ENCODE measurements at regions not wholly inside any gene's neighbourhood (a gene's known extent, or its start where the extent isn't known, plus 50 kb on each side); places are given as distances from the start of the nearest gene placed in this dataset.
A peak's percentile ranks its signal among the peaks of the same experiment; 100 is the strongest.

- Mint-ChIP-seq H3K27ac (no peak overlapping the region), H3K4me1 (no peaks in the 10 kb centered on the region), H3K36me3 (ENCODE audit: low read depth) (no peaks in the 10 kb centered on the region), H3K4me3 (no peak overlapping the region), H3K27me3 (no peaks in the 10 kb centered on the region)
- ATAC-seq (no peak), DNase-seq (no peak)
- no peaks in the 10 kb centered on the region for H3K9me3 ChIP-seq (ENCODE audit: control insufficient read depth, low read length, poor library complexity, severe bottlenecking)
Observed at GRCh38 chr4:116618638-116619037, 466.7 kb downstream of the TRAM1L1 start.

DNA sequence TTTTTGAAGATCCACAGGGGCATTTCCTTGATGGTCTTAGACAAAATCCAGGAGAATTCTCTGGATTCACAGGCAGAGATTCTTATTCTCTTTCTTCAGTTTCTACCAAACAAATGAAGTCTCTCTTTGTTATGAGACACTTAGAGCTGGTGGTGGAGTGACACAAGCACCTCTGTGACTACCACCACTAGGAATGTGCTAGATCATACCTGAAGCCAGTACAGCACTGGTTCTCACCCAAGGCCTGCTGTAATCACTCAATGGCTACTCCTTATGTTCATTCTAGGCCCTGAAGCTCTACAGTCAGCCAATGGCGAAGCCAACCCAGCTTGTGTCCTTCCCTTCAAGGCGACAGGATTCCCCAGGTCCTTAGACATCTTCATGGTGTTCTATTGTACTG, 482.3 kb downstream of the TRAM1L1 start:
- Mint-ChIP-seq H3K27ac (no peak overlapping the region), H3K4me3 (no peak overlapping the region), H3K4me1 (no peaks in the 10 kb centered on the region), H3K27me3 (no peaks in the 10 kb centered on the region), H3K36me3 (ENCODE audit: low read depth) (no peaks in the 10 kb centered on the region)
- H3K9me3 ChIP-seq (ENCODE audit: control insufficient read depth, low read length, poor library complexity, severe bottlenecking) = no peaks in the 10 kb centered on the region
- DNase-seq = no peak
- no peak for ATAC-seq

DNA sequence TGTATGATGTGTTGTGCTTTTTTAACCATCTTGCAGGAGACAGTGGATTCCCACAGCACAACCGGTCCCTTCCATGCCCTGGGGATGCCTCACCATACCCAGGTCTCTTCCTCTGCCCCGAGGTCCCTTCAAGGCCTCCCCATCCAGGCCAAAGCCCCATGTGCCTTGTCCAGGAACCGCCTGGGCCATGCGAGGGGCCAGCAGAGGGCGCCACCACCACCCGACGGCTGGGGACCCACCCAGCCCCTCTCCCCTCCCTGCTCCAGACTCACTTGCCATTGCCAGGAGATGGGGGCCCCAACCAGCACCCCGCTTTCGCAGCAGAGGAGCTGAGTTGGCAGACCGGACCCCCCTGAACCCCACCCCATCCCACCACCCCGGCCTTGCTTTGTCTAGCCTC, 485.5 kb downstream of the TRAM1L1 start:
- ATAC-seq (no peak), DNase-seq (peak in 1 of 3 donors; percentile 6)
- H3K4me1 Mint-ChIP-seq = no peaks in the 10 kb centered on the region
- no peaks in the 10 kb centered on the region for H3K9me3 ChIP-seq (ENCODE audit: control insufficient read depth, low read length, poor library complexity, severe bottlenecking)
- H3K27ac Mint-ChIP-seq = no peak overlapping the region
- H3K36me3 Mint-ChIP-seq (ENCODE audit: low read depth) = no peaks in the 10 kb centered on the region
- H3K4me3 Mint-ChIP-seq = no peak overlapping the region
- H3K27me3 Mint-ChIP-seq = no peaks in the 10 kb centered on the region

DNA sequence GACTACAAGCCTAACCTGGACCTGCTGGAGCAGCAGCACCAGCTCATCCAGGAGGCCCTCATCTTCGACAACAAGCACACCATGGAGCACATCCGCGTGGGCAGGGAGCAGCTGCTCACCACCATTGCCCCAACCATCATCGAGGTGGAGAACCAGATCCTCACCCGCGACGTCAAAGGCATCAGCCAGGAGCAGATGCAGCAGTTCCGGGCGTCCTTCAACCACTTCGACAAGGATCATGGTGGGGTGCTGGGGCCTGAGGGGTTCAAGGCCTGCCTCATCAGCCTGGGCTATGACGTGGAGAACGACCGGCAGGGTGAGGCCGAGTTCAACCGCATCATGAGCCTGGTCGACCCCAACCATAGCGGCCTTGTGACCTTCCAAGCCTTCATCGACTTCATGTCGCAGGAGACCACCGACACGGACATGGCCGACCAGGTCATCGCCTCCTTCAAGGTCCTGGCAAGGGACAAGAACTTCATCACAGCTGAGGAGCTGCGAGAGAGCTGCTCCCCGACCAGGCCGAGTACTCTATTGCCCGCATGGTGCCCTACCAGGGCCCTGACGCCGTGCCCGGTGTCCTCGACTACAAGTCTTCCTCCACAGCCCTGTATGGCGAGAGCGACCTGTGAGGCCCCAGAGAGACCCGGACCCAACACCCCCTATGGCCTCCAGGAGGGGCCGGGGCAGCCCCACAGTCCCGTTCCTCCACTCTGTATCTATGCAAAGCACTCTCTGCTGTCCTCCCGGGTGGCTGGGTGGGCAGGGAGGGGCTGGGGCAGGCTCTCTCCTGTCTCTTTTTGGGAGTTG, 486.2 kb downstream of the TRAM1L1 start:
- H3K36me3 Mint-ChIP-seq (ENCODE audit: low read depth) = no peaks in the 10 kb centered on the region
- DNase-seq (no peak), ATAC-seq (no peak)
- H3K4me1 Mint-ChIP-seq = no peaks in the 10 kb centered on the region
- no peak overlapping the region for H3K27ac Mint-ChIP-seq
- no peak overlapping the region for H3K4me3 Mint-ChIP-seq
- H3K27me3 Mint-ChIP-seq = no peaks in the 10 kb centered on the region
- no peaks in the 10 kb centered on the region for H3K9me3 ChIP-seq (ENCODE audit: control insufficient read depth, low read length, poor library complexity, severe bottlenecking)

DNA sequence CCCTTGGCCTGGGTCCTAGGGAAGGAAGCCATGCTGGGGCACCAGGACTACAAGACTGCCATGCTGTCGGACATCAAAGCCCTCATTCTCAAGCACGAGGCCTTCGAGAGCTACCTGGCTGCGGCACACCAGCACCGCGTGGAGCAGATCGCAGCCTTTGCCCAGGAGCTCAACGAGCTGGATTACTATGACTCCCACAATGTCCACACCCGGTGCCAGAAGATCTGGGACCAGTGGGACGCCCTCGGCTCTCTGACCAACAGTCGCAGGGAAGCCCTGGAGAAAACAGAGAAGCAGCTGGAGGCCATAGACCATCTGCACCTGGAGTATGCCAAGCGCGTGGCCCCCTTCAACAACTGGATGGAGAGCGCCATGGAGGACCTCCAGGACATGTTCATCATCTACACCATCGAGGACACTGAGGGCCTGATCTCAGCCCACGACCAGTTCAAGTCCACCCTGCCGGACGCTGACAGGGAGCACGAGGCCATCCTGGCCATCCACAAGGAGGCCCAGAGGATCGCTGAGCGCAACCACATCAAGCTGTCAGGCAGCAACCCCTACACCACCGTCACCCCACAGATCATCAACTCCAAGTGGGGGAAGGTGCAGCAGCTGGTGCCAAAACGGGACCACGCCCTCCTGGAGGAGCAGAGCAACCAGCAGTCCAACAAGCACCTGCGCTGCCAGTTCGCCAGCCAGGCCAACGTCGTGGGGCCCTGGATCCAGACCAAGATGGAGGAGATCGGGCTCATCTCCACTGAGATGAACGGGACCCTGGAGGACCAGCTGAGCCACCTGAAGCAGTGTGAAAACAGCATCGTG, 487.0 kb downstream of the TRAM1L1 start:
- H3K4me3 Mint-ChIP-seq = no peak overlapping the region

GRCh38 chr4:116590648-116591047, 494.7 kb downstream of the TRAM1L1 start:
- no peak for ATAC-seq
- DNase-seq = no peak
- H3K9me3 ChIP-seq (ENCODE audit: control insufficient read depth, low read length, poor library complexity, severe bottlenecking) = no peaks in the 10 kb centered on the region
- no peaks in the 10 kb centered on the region for H3K36me3 Mint-ChIP-seq (ENCODE audit: low read depth)
- no peaks in the 10 kb centered on the region for H3K27me3 Mint-ChIP-seq
- H3K4me3 Mint-ChIP-seq = no peak overlapping the region
- no peaks in the 10 kb centered on the region for H3K4me1 Mint-ChIP-seq
- H3K27ac Mint-ChIP-seq = no peak overlapping the region

More for the DNA sequence above, 487.0 kb downstream of the TRAM1L1 start:
- no peak for ATAC-seq
- Mint-ChIP-seq H3K4me1 (no peaks in the 10 kb centered on the region), H3K27ac (no peak overlapping the region), H3K27me3 (no peaks in the 10 kb centered on the region), H3K36me3 (ENCODE audit: low read depth) (no peaks in the 10 kb centered on the region)
- DNase-seq = peak in 1 of 3 donors; percentile 6
- no peaks in the 10 kb centered on the region for H3K9me3 ChIP-seq (ENCODE audit: control insufficient read depth, low read length, poor library complexity, severe bottlenecking)

DNA sequence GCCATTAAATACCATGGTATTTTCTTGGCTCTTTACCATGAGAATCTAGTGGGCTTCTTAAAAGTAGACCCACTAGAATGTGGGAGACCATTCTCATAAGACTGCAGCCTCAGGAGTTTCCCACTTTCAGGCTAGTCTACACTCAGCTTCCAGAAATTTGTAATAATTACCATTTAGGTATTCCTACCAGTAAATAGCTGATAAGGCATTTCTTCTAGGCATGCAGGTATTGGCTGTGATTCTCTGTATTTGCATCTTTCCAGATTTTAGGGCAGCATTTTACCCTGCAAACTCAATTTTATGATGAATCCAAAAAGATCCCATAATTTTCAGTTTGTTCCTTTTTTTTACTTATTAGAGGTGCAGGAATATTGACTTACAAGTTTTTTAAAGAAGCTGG, 496.6 kb downstream of the TRAM1L1 start:
- Mint-ChIP-seq H3K27me3 (no peaks in the 10 kb centered on the region), H3K4me1 (no peaks in the 10 kb centered on the region), H3K36me3 (ENCODE audit: low read depth) (no peaks in the 10 kb centered on the region), H3K27ac (no peak overlapping the region), H3K4me3 (no peak overlapping the region)
- DNase-seq = no peak
- no peak for ATAC-seq
- no peaks in the 10 kb centered on the region for H3K9me3 ChIP-seq (ENCODE audit: control insufficient read depth, low read length, poor library complexity, severe bottlenecking)

DNA sequence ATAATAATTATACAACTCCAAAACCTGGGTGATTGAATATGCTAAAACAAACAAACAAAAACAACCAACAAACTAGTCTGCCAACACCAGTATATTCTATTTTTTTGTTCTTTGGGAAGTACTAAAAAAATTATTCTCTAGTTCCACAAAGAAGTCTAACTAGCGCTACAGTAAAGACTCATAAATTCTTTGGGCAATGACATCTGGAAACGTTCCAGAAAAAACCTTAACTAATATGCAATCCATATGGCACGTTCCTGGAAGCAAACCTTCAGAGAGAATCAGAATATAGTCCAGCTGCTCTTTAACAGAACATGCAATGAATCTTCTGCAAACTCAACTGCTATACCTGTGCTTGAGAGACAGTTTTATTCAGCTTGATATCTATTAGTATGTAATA, 500.1 kb downstream of the TRAM1L1 start:
- no peaks in the 10 kb centered on the region for H3K36me3 Mint-ChIP-seq (ENCODE audit: low read depth)
- no peak overlapping the region for H3K27ac Mint-ChIP-seq
- ATAC-seq (no peak), DNase-seq (no peak)
- no peaks in the 10 kb centered on the region for H3K27me3 Mint-ChIP-seq
- no peaks in the 10 kb centered on the region for H3K4me1 Mint-ChIP-seq
- no peaks in the 10 kb centered on the region for H3K9me3 ChIP-seq (ENCODE audit: control insufficient read depth, low read length, poor library complexity, severe bottlenecking)
- H3K4me3 Mint-ChIP-seq = no peak overlapping the region

GRCh38 chr4:116577321-116577720, 508.1 kb downstream of the TRAM1L1 start:
- DNase-seq = no peak
- no peak overlapping the region for H3K27ac Mint-ChIP-seq
- no peaks in the 10 kb centered on the region for H3K27me3 Mint-ChIP-seq
- no peaks in the 10 kb centered on the region for H3K9me3 ChIP-seq (ENCODE audit: control insufficient read depth, low read length, poor library complexity, severe bottlenecking)
- H3K4me1 Mint-ChIP-seq = no peaks in the 10 kb centered on the region
- H3K4me3 Mint-ChIP-seq = no peak overlapping the region
- H3K36me3 Mint-ChIP-seq (ENCODE audit: low read depth) = no peaks in the 10 kb centered on the region
- no peak for ATAC-seq

- no peaks in the 10 kb centered on the region for H3K27me3 Mint-ChIP-seq
- H3K9me3 ChIP-seq (ENCODE audit: control insufficient read depth, low read length, poor library complexity, severe bottlenecking) = no peaks in the 10 kb centered on the region
- ATAC-seq = no peak
- H3K4me3 Mint-ChIP-seq = no peak overlapping the region
- H3K36me3 Mint-ChIP-seq (ENCODE audit: low read depth) = no peaks in the 10 kb centered on the region
- no peaks in the 10 kb centered on the region for H3K4me1 Mint-ChIP-seq
- DNase-seq = no peak
- H3K27ac Mint-ChIP-seq = no peak overlapping the region
Observed at GRCh38 chr4:116573540-116573939, 511.8 kb downstream of the TRAM1L1 start.

- DNase-seq (no peak), ATAC-seq (no peak)
- H3K27me3 Mint-ChIP-seq = no peaks in the 10 kb centered on the region
- no peak overlapping the region for H3K27ac Mint-ChIP-seq
- no peaks in the 10 kb centered on the region for H3K36me3 Mint-ChIP-seq (ENCODE audit: low read depth)
- H3K9me3 ChIP-seq (ENCODE audit: control insufficient read depth, low read length, poor library complexity, severe bottlenecking) = no peaks in the 10 kb centered on the region
- H3K4me1 Mint-ChIP-seq = no peaks in the 10 kb centered on the region
- H3K4me3 Mint-ChIP-seq = no peak overlapping the region
Observed at GRCh38 chr4:116561768-116562167, 523.6 kb downstream of the TRAM1L1 start.

DNA sequence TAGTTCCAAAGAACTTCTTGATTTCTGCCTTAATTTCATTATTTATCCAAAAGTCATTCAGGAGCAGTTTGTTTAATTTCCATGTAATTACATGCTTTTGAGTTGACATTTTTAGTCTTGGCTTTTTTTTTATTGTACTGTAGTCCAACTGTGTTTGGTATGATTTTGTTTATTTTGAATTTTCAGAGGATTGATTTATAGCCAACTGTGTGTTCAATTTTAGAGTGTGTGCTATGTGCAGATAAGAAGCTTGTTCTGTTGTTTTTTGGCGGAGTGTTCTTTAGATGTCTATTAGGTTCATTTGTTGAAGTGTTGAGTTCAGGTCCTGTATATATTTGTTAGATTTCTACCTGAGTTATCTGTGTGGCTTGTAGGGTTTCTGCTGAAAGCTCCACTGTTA, 533.6 kb downstream of the TRAM1L1 start:
- Mint-ChIP-seq H3K4me3 (no peak overlapping the region), H3K36me3 (ENCODE audit: low read depth) (no peaks in the 10 kb centered on the region), H3K4me1 (no peaks in the 10 kb centered on the region), H3K27me3 (no peaks in the 10 kb centered on the region), H3K27ac (no peak overlapping the region)
- DNase-seq (no peak), ATAC-seq (no peak)
- no peaks in the 10 kb centered on the region for H3K9me3 ChIP-seq (ENCODE audit: control insufficient read depth, low read length, poor library complexity, severe bottlenecking)

- no peak overlapping the region for H3K27ac Mint-ChIP-seq
- no peaks in the 10 kb centered on the region for H3K9me3 ChIP-seq (ENCODE audit: control insufficient read depth, low read length, poor library complexity, severe bottlenecking)
- H3K4me3 Mint-ChIP-seq = no peak overlapping the region
- ATAC-seq (no peak), DNase-seq (no peak)
- H3K4me1 Mint-ChIP-seq = no peaks in the 10 kb centered on the region
- no peaks in the 10 kb centered on the region for H3K27me3 Mint-ChIP-seq
- no peaks in the 10 kb centered on the region for H3K36me3 Mint-ChIP-seq (ENCODE audit: low read depth)
Observed at GRCh38 chr4:116547632-116548031, 537.7 kb downstream of the TRAM1L1 start.

- Mint-ChIP-seq H3K36me3 (ENCODE audit: low read depth) (no peaks in the 10 kb centered on the region), H3K4me1 (no peaks in the 10 kb centered on the region), H3K27ac (no peak overlapping the region), H3K27me3 (no peaks in the 10 kb centered on the region), H3K4me3 (no peak overlapping the region)
- ATAC-seq (no peak), DNase-seq (no peak)
- H3K9me3 ChIP-seq (ENCODE audit: control insufficient read depth, low read length, poor library complexity, severe bottlenecking) = no peaks in the 10 kb centered on the region
Observed at GRCh38 chr4:116546759-116547158, 538.6 kb downstream of the TRAM1L1 start.

All from T-helper 17 cell (primary cell).